DOHH2 (cell line): ENCODE measurements at regions not wholly inside any gene's neighbourhood (a gene's known extent, or its start where the extent isn't known, plus 50 kb on each side); places are given as distances from the start of the nearest gene placed in this dataset.
"Not testable (repeated sequence)": the region's sequence is repeated elsewhere in the genome, so short reads cannot be mapped to it uniquely, and the experiment has no call there.

Experiments
- CTCF ChIP-seq: fragments of 200-600 bp; sonication (generic); IDR thresholded peaks from one replicate; pipeline ENCODE4 v1.5.1; 2014; ENCODE audit warnings: antibody characterized with exemption, mild to moderate bottlenecking, low read depth, low read length; ENCODE audit not compliant: poor library complexity, severe bottlenecking
- EZH2phosphoT487 ChIP-seq: fragments of 200-600 bp; sonication (generic); IDR thresholded peaks from 2 replicates; pipeline ENCODE4 v1.6.1; 2017; ENCODE audit warnings: borderline replicate concordance, mild to moderate bottlenecking, antibody characterized with exemption, low read length, moderate library complexity, mixed read lengths

GRCh38 chrX:25771853-25772252, 366.3 kb upstream of the MAGEB18 start:
- TF ChIP-seq CTCF, EZH2phosphoT487: not testable (repeated sequence)
